GM23338 (cell line): ENCODE measurements at regions not wholly inside any gene's neighbourhood (a gene's known extent, or its start where the extent isn't known, plus 50 kb on each side); places are given as distances from the start of the nearest gene placed in this dataset.

Experiments used
- ATAC-seq: fragments of 200-7000 bp; cut with Tn5 transposase; 3 replicates; pipeline ENCODE4 v1.9.1; 2020
- DNase-seq: peaks from one replicate; pipeline ENCODE4 v3.0.0-alpha.2; 2015; ENCODE audit warnings: low spot score
- H2AFZ ChIP-seq: fragments of 200-600 bp; sonication (generic); 2 replicates; pipeline ENCODE4 v1.8.0; 2016; ENCODE audit warnings: antibody characterized with exemption, mild to moderate bottlenecking, moderate library complexity
- H3F3A ChIP-seq: fragments of 200-600 bp; sonication (generic); replicated peaks from 2 replicates; pipeline ENCODE4 v1.8.0; 2017; ENCODE audit warnings: antibody characterized with exemption, mixed run types, low read depth
- H3K27ac ChIP-seq: fragments of 200-600 bp; sonication (generic); 2 replicates; pipeline ENCODE4 v1.6.1; 2016; ENCODE audit warnings: low read depth
- H3K27me3 ChIP-seq: fragments of 200-600 bp; sonication (generic); 2 replicates; pipeline ENCODE4 v1.8.0; 2016; ENCODE audit warnings: mild to moderate bottlenecking, mixed run types, moderate library complexity; ENCODE audit not compliant: insufficient read depth
- H3K36me3 ChIP-seq: fragments of 200-600 bp; sonication (generic); 2 replicates; pipeline ENCODE4 v1.8.0; 2016; ENCODE audit warnings: mild to moderate bottlenecking; ENCODE audit not compliant: insufficient read depth
- H3K4me1 ChIP-seq: fragments of 200-600 bp; sonication (generic); 2 replicates; pipeline ENCODE4 v1.8.0; 2016; ENCODE audit warnings: mild to moderate bottlenecking, moderate library complexity; ENCODE audit not compliant: insufficient read depth
- H3K4me2 ChIP-seq: fragments of 200-600 bp; sonication (generic); 2 replicates; pipeline ENCODE4 v1.7.1; 2017; ENCODE audit warnings: mixed run types
- H3K4me3 ChIP-seq: fragments of 200-600 bp; sonication (generic); 2 replicates; pipeline ENCODE4 v1.6.1; 2016; ENCODE audit warnings: mixed run types
- H3K79me2 ChIP-seq: fragments of 200-600 bp; sonication (generic); replicated peaks from 2 replicates; pipeline ENCODE4 v1.8.0; 2017; ENCODE audit warnings: mild to moderate bottlenecking; ENCODE audit not compliant: insufficient read depth
- H3K9me2 ChIP-seq: fragments of 200-600 bp; sonication (generic); 2 replicates; pipeline ENCODE4 v1.8.0; 2017; ENCODE audit not compliant: insufficient read depth
- H4K20me1 ChIP-seq: fragments of 200-600 bp; sonication (generic); replicated peaks from 2 replicates; pipeline ENCODE4 v1.8.0; 2017; ENCODE audit warnings: mild to moderate bottlenecking; ENCODE audit not compliant: insufficient read depth
- H3K27ac Mint-ChIP-seq: 2 replicates; pipeline ENCODE4 v1.8.0; 2020; ENCODE audit warnings: inconsistent platforms, mild to moderate bottlenecking, moderate library complexity, mixed read lengths
- H3K27me3 Mint-ChIP-seq: 3 replicates; pipeline ENCODE4 v1.8.0; 2022; ENCODE audit warnings: low read depth, mild to moderate bottlenecking, moderate library complexity, mixed read lengths, inconsistent platforms; ENCODE audit not compliant: insufficient read depth, poor library complexity
- H3K36me3 Mint-ChIP-seq: 3 replicates; pipeline ENCODE4 v1.8.0; 2021; ENCODE audit warnings: low read depth, mild to moderate bottlenecking, inconsistent platforms, moderate library complexity, mixed read lengths
- H3K4me1 Mint-ChIP-seq: 3 replicates; pipeline ENCODE4 v1.8.0; 2020; ENCODE audit warnings: mild to moderate bottlenecking, inconsistent platforms, mixed read lengths
- H3K4me3 Mint-ChIP-seq: 3 replicates; pipeline ENCODE4 v1.8.0; 2021; ENCODE audit warnings: moderate library complexity, mild to moderate bottlenecking, inconsistent platforms, mixed read lengths
- H3K9me3 Mint-ChIP-seq: 3 replicates; pipeline ENCODE4 v1.8.0; 2020; ENCODE audit warnings: moderate library complexity, mild to moderate bottlenecking, inconsistent platforms, mixed read lengths
- CREB1 ChIP-seq: fragments of 250-450 bp; sonication (Bioruptor Pico); IDR thresholded peaks from 2 replicates; pipeline ENCODE4 v1.5.0; 2020; ENCODE audit warnings: low read depth, mild to moderate bottlenecking, moderate library complexity
- ETS1 ChIP-seq: IDR thresholded peaks from 2 replicates; pipeline ENCODE4 v1.6.1; 2016; ENCODE audit warnings: antibody characterized with exemption
- EZH2 ChIP-seq: fragments of 200-600 bp; sonication (generic); IDR thresholded peaks from one replicate; pipeline ENCODE4 v1.8.0; 2017; ENCODE audit warnings: antibody characterized with exemption, mild to moderate bottlenecking, low read depth; ENCODE audit not compliant: unreplicated experiment
- EZH2phosphoT487 ChIP-seq: fragments of 200-600 bp; sonication (generic); IDR thresholded peaks from one replicate; pipeline ENCODE4 v1.8.1; 2018; ENCODE audit warnings: antibody characterized with exemption; ENCODE audit not compliant: unreplicated experiment
- JUNB ChIP-seq: IDR thresholded peaks from one replicate; pipeline ENCODE4 v1.6.1; 2016; ENCODE audit warnings: antibody characterized with exemption; ENCODE audit not compliant: unreplicated experiment
- NANOG ChIP-seq: IDR thresholded peaks from 2 replicates; pipeline ENCODE4 v1.6.1; 2016; ENCODE audit warnings: antibody characterized with exemption, borderline replicate concordance
- REST ChIP-seq: IDR thresholded peaks from one replicate; pipeline ENCODE4 v1.6.1; 2018; ENCODE audit warnings: antibody characterized with exemption; ENCODE audit not compliant: unreplicated experiment
- ZNF114 ChIP-seq: fragments of 250-450 bp; sonication (Bioruptor Pico); IDR thresholded peaks from 2 replicates; pipeline ENCODE4 v1.5.0; 2020; ENCODE audit warnings: mild to moderate bottlenecking, moderate library complexity
- ZNF331 ChIP-seq: fragments of 250-450 bp; sonication (Bioruptor Pico); IDR thresholded peaks from 2 replicates; pipeline ENCODE4 v1.5.0; 2020; ENCODE audit warnings: low read depth, mild to moderate bottlenecking, moderate library complexity
- ZNF462 ChIP-seq: fragments of 250-450 bp; sonication (Bioruptor Pico); IDR thresholded peaks from 2 replicates; pipeline ENCODE4 v1.5.0; 2020; ENCODE audit warnings: mild to moderate bottlenecking, moderate library complexity

GRCh38 chr18:30929718-30930117 lies 112.8 kb downstream of the DSC3 start:
- H3K36me3 ChIP-seq, result no peaks in the 10 kb centered on the region
- no peaks in the 10 kb centered on the region for H4K20me1 ChIP-seq
- no peaks in the 10 kb centered on the region for H3K9me2 ChIP-seq
- no peak for DNase-seq
- no peaks in the 10 kb centered on the region for H3K4me1 ChIP-seq
- Mint-ChIP-seq H3K9me3 (no peaks in the 10 kb centered on the region), H3K27ac (no peak overlapping the region), H3K4me1 (0 out of 3 replicates have a peak, but pooled peaks cover 2% of the 10 kb centered on the region), H3K27me3 (peaks cover 2% of the 10 kb centered on the region), H3K36me3 (no peaks in the 10 kb centered on the region), H3K4me3 (no peak overlapping the region)
- H3K79me2 ChIP-seq, result no peaks in the 10 kb centered on the region
- H3K27ac ChIP-seq, result no peak overlapping the region
- ATAC-seq, result no peak
- H3K4me2 ChIP-seq, result no peak overlapping the region
- H3K27me3 ChIP-seq, result no peaks in the 10 kb centered on the region
- TF ChIP-seq EZH2phosphoT487 (no peak), NANOG (no peak), JUNB (no peak)
- no peaks in the 10 kb centered on the region for H3F3A ChIP-seq
- H2AFZ ChIP-seq, result no peak overlapping the region
- no peak overlapping the region for H3K4me3 ChIP-seq

- 0 out of 3 replicates have a peak, but pooled peaks cover 2% of the 10 kb centered on the region for H3K4me1 Mint-ChIP-seq
- Histone ChIP-seq H3K9me2 (no peaks in the 10 kb centered on the region), H3K4me2 (no peak overlapping the region), H4K20me1 (no peaks in the 10 kb centered on the region), H3K4me3 (no peak overlapping the region), H3K4me1 (no peaks in the 10 kb centered on the region), H3K27ac (no peak overlapping the region), H3K36me3 (no peaks in the 10 kb centered on the region), H2AFZ (no peak overlapping the region), H3K79me2 (no peaks in the 10 kb centered on the region), H3K27me3 (no peaks in the 10 kb centered on the region), H3F3A (no peaks in the 10 kb centered on the region)
- no peaks in the 10 kb centered on the region for H3K9me3 Mint-ChIP-seq
- DNase-seq (no peak), ATAC-seq (no peak)
- H3K27ac Mint-ChIP-seq, result no peak overlapping the region
- H3K36me3 Mint-ChIP-seq, result no peaks in the 10 kb centered on the region
- no peak overlapping the region for H3K4me3 Mint-ChIP-seq
- H3K27me3 Mint-ChIP-seq, result peaks cover 2% of the 10 kb centered on the region
- no peak for TF ChIP-seq JUNB
- no peak for TF ChIP-seq ZNF462 (CRISPR knock-in tag)
- TF ChIP-seq EZH2, result no peak
- no peak for TF ChIP-seq REST
- no peak for TF ChIP-seq ZNF331
- no peak for TF ChIP-seq NANOG
- TF ChIP-seq CREB1 (CRISPR knock-in tag), result no peak
- no peak for TF ChIP-seq ETS1
- TF ChIP-seq EZH2phosphoT487, result no peak
- no peak for TF ChIP-seq ZNF114
Measured at GRCh38 chr18:30929065-30929464, 113.5 kb downstream of the DSC3 start.
